ENCODE measurements at regions not wholly inside any gene's neighbourhood (a gene's known extent, or its start where the extent isn't known, plus 50 kb on each side); places are given as distances from the start of the nearest gene placed in this dataset.
"Not testable (repeated sequence)": the region's sequence is repeated elsewhere in the genome, so short reads cannot be mapped to it uniquely, and the experiment has no call there.

GRCh38 chr6:126718600-126719327, 378.8 kb downstream of the CENPW start:
- POLR2A ChIA-PET: no interaction called here
- Mint-ChIP-seq H3K4me3 (no peak overlapping the region), H3K27me3 (no peaks in the 10 kb centered on the region), H3K36me3 (no peaks in the 10 kb centered on the region), H3K4me1 (no peaks in the 10 kb centered on the region), H3K9me3 (no peaks in the 10 kb centered on the region), H3K27ac (no peak overlapping the region)
- no peak for DNase-seq
- no peak for ATAC-seq

- Mint-ChIP-seq H3K27me3 (no peaks in the 10 kb centered on the region), H3K27ac (no peak overlapping the region), H3K4me3 (no peak overlapping the region), H3K9me3 (peaks cover 0 to 3% (median 0%) of the 10 kb centered on the region in 9 donors), H3K36me3 (no peaks in the 10 kb centered on the region), H3K4me1 (no peaks in the 10 kb centered on the region)
- ATAC-seq (no peak), DNase-seq (no peak)
- POLR2A ChIA-PET: no interaction called here
Measured at GRCh38 chr6:126720304-126720703, 380.4 kb downstream of the CENPW start.

GRCh38 chr6:126721581-126722160, 381.8 kb downstream of the CENPW start:
- Mint-ChIP-seq H3K27ac (no peak overlapping the region), H3K9me3 (peaks cover 0 to 9% (median 0%) of the 10 kb centered on the region in 9 donors), H3K4me1 (no peaks in the 10 kb centered on the region), H3K4me3 (no peak overlapping the region), H3K27me3 (no peaks in the 10 kb centered on the region), H3K36me3 (no peaks in the 10 kb centered on the region)
- POLR2A ChIA-PET: no interaction called here
- no peak for DNase-seq
- ATAC-seq: no peak

GRCh38 chr6:126722411-126722810, 382.5 kb downstream of the CENPW start:
- Mint-ChIP-seq H3K27ac (no peak overlapping the region), H3K4me1 (no peaks in the 10 kb centered on the region), H3K27me3 (peaks cover 0 to 2% (median 0%) of the 10 kb centered on the region in 5 donors), H3K36me3 (no peaks in the 10 kb centered on the region), H3K9me3 (peaks cover 0 to 14% (median 5%) of the 10 kb centered on the region in 9 donors), H3K4me3 (no peak overlapping the region)
- ATAC-seq: no peak
- POLR2A ChIA-PET: no interaction called here
- DNase-seq: no peak

- Mint-ChIP-seq H3K4me1 (no peaks in the 10 kb centered on the region), H3K4me3 (no peak overlapping the region), H3K36me3 (no peaks in the 10 kb centered on the region), H3K27ac (no peak overlapping the region), H3K27me3 (peaks cover 0 to 5% (median 0%) of the 10 kb centered on the region in 5 donors), H3K9me3 (peaks cover 0 to 20% (median 9%) of the 10 kb centered on the region in 9 donors)
- DNase-seq (no peak), ATAC-seq (no peak)
- POLR2A ChIA-PET: no interaction called here
Measured at GRCh38 chr6:126723541-126724170, 383.7 kb downstream of the CENPW start.

GRCh38 chr6:126724821-126725220, 384.9 kb downstream of the CENPW start:
- Mint-ChIP-seq H3K4me3 (no peak overlapping the region), H3K9me3 (peaks cover 0 to 30% (median 14%) of the 10 kb centered on the region in 9 donors), H3K4me1 (no peaks in the 10 kb centered on the region), H3K36me3 (no peaks in the 10 kb centered on the region), H3K27me3 (peaks cover 0 to 5% (median 0%) of the 10 kb centered on the region in 5 donors), H3K27ac (no peak overlapping the region)
- POLR2A ChIA-PET: no interaction called here
- no peak for ATAC-seq
- DNase-seq: no peak

GRCh38 chr6:126726454-126726853, 386.5 kb downstream of the CENPW start:
- H3K4me1 Mint-ChIP-seq, POLR2A ChIA-PET: not testable (repeated sequence)

GRCh38 chr6:126738146-126738545, 380.3 kb upstream of the RSPO3 start:
- no peak for ATAC-seq
- POLR2A ChIA-PET: no interaction called here
- no peak overlapping the region for H3K4me3 Mint-ChIP-seq
- no peaks in the 10 kb centered on the region for H3K4me1 Mint-ChIP-seq
- peaks cover 0 to 9% (median 0%) of the 10 kb centered on the region in 5 donors for H3K27me3 Mint-ChIP-seq
- no peak overlapping the region for H3K27ac Mint-ChIP-seq
- H3K9me3 Mint-ChIP-seq: peaks cover 0 to 8% (median 0%) of the 10 kb centered on the region in 9 donors
- no peak for DNase-seq
- H3K36me3 Mint-ChIP-seq: no peaks in the 10 kb centered on the region

More at GRCh38 chr6:126726454-126726853, 386.5 kb downstream of the CENPW start:
- not testable (repeated sequence) for DNase-seq, H3K36me3 Mint-ChIP-seq, H3K4me3 Mint-ChIP-seq, ATAC-seq, H3K27me3 Mint-ChIP-seq, H3K27ac Mint-ChIP-seq
- H3K9me3 Mint-ChIP-seq: peaks cover 0 to 30% (median 14%) of the 10 kb centered on the region in 9 donors

- POLR2A ChIA-PET: no interaction called here
- ATAC-seq: no peak
- peaks cover 0 to 11% (median 0%) of the 10 kb centered on the region in 9 donors for H3K9me3 Mint-ChIP-seq
- no peaks in the 10 kb centered on the region for H3K4me1 Mint-ChIP-seq
- H3K27ac Mint-ChIP-seq: no peak overlapping the region
- no peaks in the 10 kb centered on the region for H3K36me3 Mint-ChIP-seq
- no peak for DNase-seq
- H3K27me3 Mint-ChIP-seq: peaks cover 0 to 10% (median 0%) of the 10 kb centered on the region in 5 donors
- no peak overlapping the region for H3K4me3 Mint-ChIP-seq
Measured at GRCh38 chr6:126738641-126739040, 379.8 kb upstream of the RSPO3 start.

- no peak overlapping the region for H3K27ac Mint-ChIP-seq
- peaks cover 0 to 7% (median 0%) of the 10 kb centered on the region in 5 donors for H3K27me3 Mint-ChIP-seq
- H3K36me3 Mint-ChIP-seq: no peaks in the 10 kb centered on the region
- peaks cover 0 to 11% (median 0%) of the 10 kb centered on the region in 9 donors for H3K9me3 Mint-ChIP-seq
- DNase-seq (no peak), ATAC-seq (no peak)
- H3K4me3 Mint-ChIP-seq: no peak overlapping the region
- no peaks in the 10 kb centered on the region for H3K4me1 Mint-ChIP-seq
- POLR2A ChIA-PET: no interaction called here
Measured at GRCh38 chr6:126743076-126743475, 375.4 kb upstream of the RSPO3 start.

- Mint-ChIP-seq H3K36me3 (peaks cover 0 to 9% (median 0%) of the 10 kb centered on the region in 3 donors), H3K27ac (no peak overlapping the region), H3K4me1 (no peaks in the 10 kb centered on the region), H3K27me3 (peaks cover 0 to 10% (median 0%) of the 10 kb centered on the region in 5 donors), H3K9me3 (peaks cover 0 to 14% (median 8%) of the 10 kb centered on the region in 9 donors), H3K4me3 (no peak overlapping the region)
- ATAC-seq (no peak), DNase-seq (no peak)
- POLR2A ChIA-PET: no interaction called here
Measured at GRCh38 chr6:126747728-126748540, 370.5 kb upstream of the RSPO3 start.

- no peak for ATAC-seq
- Mint-ChIP-seq H3K9me3 (peaks cover 0 to 19% (median 9%) of the 10 kb centered on the region in 9 donors), H3K27ac (no peak overlapping the region), H3K36me3 (peaks cover 0 to 9% (median 0%) of the 10 kb centered on the region in 3 donors), H3K27me3 (peaks cover 0 to 8% (median 0%) of the 10 kb centered on the region in 5 donors), H3K4me1 (no peaks in the 10 kb centered on the region), H3K4me3 (no peak overlapping the region)
- no peak for DNase-seq
- POLR2A ChIA-PET: no interaction called here
Measured at GRCh38 chr6:126753606-126754005, 364.9 kb upstream of the RSPO3 start.

- H3K4me1 Mint-ChIP-seq: no peaks in the 10 kb centered on the region
- H3K36me3 Mint-ChIP-seq: no peaks in the 10 kb centered on the region
- no peak overlapping the region for H3K4me3 Mint-ChIP-seq
- DNase-seq: no peak
- peaks cover 0 to 8% (median 2%) of the 10 kb centered on the region in 9 donors for H3K9me3 Mint-ChIP-seq
- POLR2A ChIA-PET: no interaction called here
- no peak for ATAC-seq
- H3K27me3 Mint-ChIP-seq: peaks cover 0 to 8% (median 0%) of the 10 kb centered on the region in 5 donors
- H3K27ac Mint-ChIP-seq: no peak overlapping the region
Measured at GRCh38 chr6:126761854-126762253, 356.6 kb upstream of the RSPO3 start.

All from naive thymus-derived CD8-positive, alpha-beta T cell (primary cell).